ENCODE measurements at regions not wholly inside any gene's neighbourhood (a gene's known extent, or its start where the extent isn't known, plus 50 kb on each side); places are given as distances from the start of the nearest gene placed in this dataset.

GRCh38 chr2:417662-418061 is 129.8 kb upstream of the ALKAL2 start:
- Histone ChIP-seq H4K20me1 (ENCODE audit: insufficient read depth) (no peaks in the 10 kb centered on the region), H3F3A (replicated peaks; ENCODE audit: insufficient read depth) (no peaks in the 10 kb centered on the region), H3K9me3 (0 out of 2 replicates have a peak, but pooled peaks cover 3% of the 10 kb centered on the region), H3K27me3 (ENCODE audit: insufficient read depth) (no peaks in the 10 kb centered on the region), H3K9ac (no peak overlapping the region), H3K79me2 (ENCODE audit: insufficient read depth) (no peaks in the 10 kb centered on the region), H3K4me1 (ENCODE audit: control insufficient read depth in 1 of 2, insufficient read depth in 2 of 2, low read depth in 1 of 2, low read length in 1 of 2) (peaks cover 0 to 2% of the 10 kb centered on the region in 2 experiments; a peak in 1 of 4 replicates), H3K36me3 (replicated peaks in 1 of 2; ENCODE audit: control insufficient read depth in 1 of 2, insufficient read depth in 2 of 2, low read length in 1 of 2) (no peaks in the 10 kb centered on the region), H2AFZ (ENCODE audit: low read depth) (no peak overlapping the region), H3K4me3 (ENCODE audit: low read depth in 2 of 2, low read length in 1 of 2) (no peak overlapping the region), H3K9me2 (no peaks in the 10 kb centered on the region), H3K27ac (ENCODE audit: low read depth in 2 of 2, low read length in 1 of 2) (no peak overlapping the region), H3K4me2 (no peak overlapping the region)
- 25% methylated on average over 5 of the region's 5 CpGs for WGBS (ENCODE audit: low lambda C conversion rate)
- no peak for DNase-seq
- ChIA-PET CTCF (interaction anchor here (1.2 kb wide), 1 partner anchor 85 kb away, joined by 3 read pairs; no protein-coding TSS in a partner anchor), POLR2A (no interaction called here)
- TF ChIP-seq MAX (IDR thresholded peaks at IDR 0.05; ENCODE audit: low read depth): no peak
- TF ChIP-seq REST (IDR thresholded peaks at IDR 0.05; ENCODE audit: low read depth, low read length): no peak
- no peak for TF ChIP-seq MXI1 (IDR thresholded peaks at IDR 0.05; ENCODE audit: low read depth, low read length)
- TF ChIP-seq TAF1 (IDR thresholded peaks at IDR 0.05; ENCODE audit: borderline replicate concordance, low read depth, low read length): no peak
- TF ChIP-seq RAD21 (IDR thresholded peaks at IDR 0.05; ENCODE audit: low read length): no peak
- TF ChIP-seq USF2 (IDR thresholded peaks at IDR 0.05; ENCODE audit: borderline replicate concordance, low read depth, low read length): no peak
- TF ChIP-seq JUND (IDR thresholded peaks at IDR 0.05): no peak
- no peak for TF ChIP-seq IRF3 (IDR thresholded peaks at IDR 0.05; ENCODE audit: low read depth, low read length)
- TF ChIP-seq POLR2AphosphoS5 (IDR thresholded peaks at IDR 0.05; ENCODE audit: low read depth, low read length): no peak
- TF ChIP-seq TCF12 (IDR thresholded peaks at IDR 0.05): no peak
- TF ChIP-seq USF1 (IDR thresholded peaks at IDR 0.05; ENCODE audit: borderline replicate concordance, low read depth): no peak
- TF ChIP-seq FOXM1 (IDR thresholded peaks at IDR 0.05; ENCODE audit: low read depth): no peak
- no peak for TF ChIP-seq RCOR1 (IDR thresholded peaks at IDR 0.05; ENCODE audit: low read length)
- TF ChIP-seq FOXJ3 (CRISPR knock-in tag; IDR thresholded peaks at IDR 0.05): no peak
- TF ChIP-seq YY1 (IDR thresholded peaks at IDR 0.05; ENCODE audit: low read depth): no peak
- no peak for TF ChIP-seq GABPA (IDR thresholded peaks at IDR 0.05; ENCODE audit: low read depth)
- TF ChIP-seq ZBTB33 (IDR thresholded peaks at IDR 0.05; ENCODE audit: borderline replicate concordance, low read depth): no peak
- no peak for TF ChIP-seq NFIC (IDR thresholded peaks at IDR 0.05; ENCODE audit: borderline replicate concordance)
- TF ChIP-seq SIN3A (IDR thresholded peaks at IDR 0.05; ENCODE audit: borderline replicate concordance, low read depth, low read length): no peak
- TF ChIP-seq GATA2 (CRISPR knock-in tag; IDR thresholded peaks at IDR 0.05): no peak
